ENCODE measurements at regions not wholly inside any gene's neighbourhood (a gene's known extent, or its start where the extent isn't known, plus 50 kb on each side); places are given as distances from the start of the nearest gene placed in this dataset.

GRCh38 chr1:90841473-90841872, 124.4 kb upstream of the BARHL2 start:
- H3K9me3 ChIP-seq (ENCODE audit: low read depth, low read length) = no peaks in the 10 kb centered on the region
- DNase-seq (ENCODE audit: low read depth, low spot score) = no peak
- no peak for TF ChIP-seq EZH2 (IDR thresholded peaks at IDR 0.05)
- no peak for TF ChIP-seq POLR2AphosphoS5 (IDR thresholded peaks at IDR 0.05; ENCODE audit: borderline replicate concordance, low read depth, low read length)
- TF ChIP-seq FOXP2 (optimal IDR thresholded peaks at IDR 0.05; ENCODE audit: control extremely low read depth, extremely low read length, insufficient read depth) = no peak
- H3K4me3 ChIP-seq = no peak overlapping the region
- no peak overlapping the region for H3K27ac ChIP-seq
- no peak overlapping the region for H3K9ac ChIP-seq (ENCODE audit: insufficient read length)
- H3K36me3 ChIP-seq (ENCODE audit: insufficient read depth, low read length) = no peaks in the 10 kb centered on the region; the same call in 1 of the 2 replicates

GRCh38 chr1:90840352-90840751, 123.2 kb upstream of the BARHL2 start:
- no peak overlapping the region for H3K4me3 ChIP-seq
- H3K27ac ChIP-seq = no peak overlapping the region
- no peaks in the 10 kb centered on the region; the same call in 1 of the 2 replicates for H3K36me3 ChIP-seq (ENCODE audit: insufficient read depth, low read length)
- no peaks in the 10 kb centered on the region for H3K9me3 ChIP-seq (ENCODE audit: low read depth, low read length)
- H3K9ac ChIP-seq (ENCODE audit: insufficient read length) = no peak overlapping the region
- no peak for DNase-seq (ENCODE audit: low read depth, low spot score)
- no peak for TF ChIP-seq EZH2 (IDR thresholded peaks at IDR 0.05)

- no peak for TF ChIP-seq EZH2 (IDR thresholded peaks at IDR 0.05)
- TF ChIP-seq FOXP2 (optimal IDR thresholded peaks at IDR 0.05; ENCODE audit: control extremely low read depth, extremely low read length, insufficient read depth) = no peak
- no peak for TF ChIP-seq POLR2AphosphoS5 (IDR thresholded peaks at IDR 0.05; ENCODE audit: borderline replicate concordance, low read depth, low read length)
- H3K9ac ChIP-seq (ENCODE audit: insufficient read length) = no peak overlapping the region
- no peak for DNase-seq (ENCODE audit: low read depth, low spot score)
- no peaks in the 10 kb centered on the region; the same call in 1 of the 2 replicates for H3K36me3 ChIP-seq (ENCODE audit: insufficient read depth, low read length)
- H3K9me3 ChIP-seq (ENCODE audit: low read depth, low read length) = no peaks in the 10 kb centered on the region
- H3K27ac ChIP-seq = no peak overlapping the region
- no peak overlapping the region for H3K4me3 ChIP-seq
Observed at GRCh38 chr1:90839323-90839722, 122.2 kb upstream of the BARHL2 start.

- no peak overlapping the region for H3K4me3 ChIP-seq
- no peaks in the 10 kb centered on the region; the same call in 1 of the 2 replicates for H3K36me3 ChIP-seq (ENCODE audit: insufficient read depth, low read length)
- no peak for DNase-seq (ENCODE audit: low read depth, low spot score)
- no peaks in the 10 kb centered on the region for H3K9me3 ChIP-seq (ENCODE audit: low read depth, low read length)
- TF ChIP-seq FOXP2 (optimal IDR thresholded peaks at IDR 0.05; ENCODE audit: control extremely low read depth, extremely low read length, insufficient read depth) (no peak), EZH2 (IDR thresholded peaks at IDR 0.05) (no peak), POLR2AphosphoS5 (IDR thresholded peaks at IDR 0.05; ENCODE audit: borderline replicate concordance, low read depth, low read length) (no peak)
- no peak overlapping the region for H3K27ac ChIP-seq
- H3K9ac ChIP-seq (ENCODE audit: insufficient read length) = no peak overlapping the region
Observed at GRCh38 chr1:90838720-90839119, 121.6 kb upstream of the BARHL2 start.

- Histone ChIP-seq H3K36me3 (ENCODE audit: insufficient read depth, low read length) (no peaks in the 10 kb centered on the region; the same call in 1 of the 2 replicates), H3K4me3 (no peak overlapping the region), H3K27ac (no peak overlapping the region), H3K9ac (ENCODE audit: insufficient read length) (no peak overlapping the region), H3K9me3 (ENCODE audit: low read depth, low read length) (no peaks in the 10 kb centered on the region)
- TF ChIP-seq EZH2 (IDR thresholded peaks at IDR 0.05) (no peak), POLR2AphosphoS5 (IDR thresholded peaks at IDR 0.05; ENCODE audit: borderline replicate concordance, low read depth, low read length) (no peak), FOXP2 (optimal IDR thresholded peaks at IDR 0.05; ENCODE audit: control extremely low read depth, extremely low read length, insufficient read depth) (no peak)
- no peak for DNase-seq (ENCODE audit: low read depth, low spot score)
Observed at GRCh38 chr1:90837420-90837819, 120.3 kb upstream of the BARHL2 start.

- Histone ChIP-seq H3K27ac (no peak overlapping the region), H3K9me3 (ENCODE audit: low read depth, low read length) (no peaks in the 10 kb centered on the region), H3K9ac (ENCODE audit: insufficient read length) (no peak overlapping the region), H3K36me3 (ENCODE audit: insufficient read depth, low read length) (no peaks in the 10 kb centered on the region; the same call in 1 of the 2 replicates), H3K4me3 (no peak overlapping the region)
- no peak for TF ChIP-seq FOXP2 (optimal IDR thresholded peaks at IDR 0.05; ENCODE audit: control extremely low read depth, extremely low read length, insufficient read depth)
- TF ChIP-seq POLR2AphosphoS5 (IDR thresholded peaks at IDR 0.05; ENCODE audit: borderline replicate concordance, low read depth, low read length) = no peak
- TF ChIP-seq EZH2 (IDR thresholded peaks at IDR 0.05) = no peak
- DNase-seq (ENCODE audit: low read depth, low spot score) = no peak
Observed at GRCh38 chr1:90836345-90836679, 119.2 kb upstream of the BARHL2 start.

- Histone ChIP-seq H3K9ac (ENCODE audit: insufficient read length) (no peak overlapping the region), H3K9me3 (ENCODE audit: low read depth, low read length) (no peaks in the 10 kb centered on the region), H3K27ac (no peak overlapping the region), H3K4me3 (no peak overlapping the region), H3K36me3 (ENCODE audit: insufficient read depth, low read length) (no peaks in the 10 kb centered on the region; the same call in 1 of the 2 replicates)
- no peak for DNase-seq (ENCODE audit: low read depth, low spot score)
- no peak for TF ChIP-seq EZH2 (IDR thresholded peaks at IDR 0.05)
- no peak for TF ChIP-seq FOXP2 (optimal IDR thresholded peaks at IDR 0.05; ENCODE audit: control extremely low read depth, extremely low read length, insufficient read depth)
- TF ChIP-seq POLR2AphosphoS5 (IDR thresholded peaks at IDR 0.05; ENCODE audit: borderline replicate concordance, low read depth, low read length) = no peak
Observed at GRCh38 chr1:90835661-90836344, 118.7 kb upstream of the BARHL2 start.

- Histone ChIP-seq H3K36me3 (ENCODE audit: insufficient read depth, low read length) (no peaks in the 10 kb centered on the region; the same call in 1 of the 2 replicates), H3K9ac (ENCODE audit: insufficient read length) (no peak overlapping the region), H3K4me3 (0 out of 2 replicates have a peak overlapping the region, but pooled peaks have one; percentile 4), H3K27ac (no peak overlapping the region), H3K9me3 (ENCODE audit: low read depth, low read length) (no peaks in the 10 kb centered on the region)
- TF ChIP-seq POLR2AphosphoS5 (IDR thresholded peaks at IDR 0.05; ENCODE audit: borderline replicate concordance, low read depth, low read length) (no peak), EZH2 (IDR thresholded peaks at IDR 0.05) (no peak), FOXP2 (optimal IDR thresholded peaks at IDR 0.05; ENCODE audit: control extremely low read depth, extremely low read length, insufficient read depth) (peak; percentile 49)
- peak; percentile 28 for DNase-seq (ENCODE audit: low read depth, low spot score)
Observed at GRCh38 chr1:90834886-90835660, 118.0 kb upstream of the BARHL2 start.
